ENCODE measurements at regions not wholly inside any gene's neighbourhood (a gene's known extent, or its start where the extent isn't known, plus 50 kb on each side); places are given as distances from the start of the nearest gene placed in this dataset.

DNA sequence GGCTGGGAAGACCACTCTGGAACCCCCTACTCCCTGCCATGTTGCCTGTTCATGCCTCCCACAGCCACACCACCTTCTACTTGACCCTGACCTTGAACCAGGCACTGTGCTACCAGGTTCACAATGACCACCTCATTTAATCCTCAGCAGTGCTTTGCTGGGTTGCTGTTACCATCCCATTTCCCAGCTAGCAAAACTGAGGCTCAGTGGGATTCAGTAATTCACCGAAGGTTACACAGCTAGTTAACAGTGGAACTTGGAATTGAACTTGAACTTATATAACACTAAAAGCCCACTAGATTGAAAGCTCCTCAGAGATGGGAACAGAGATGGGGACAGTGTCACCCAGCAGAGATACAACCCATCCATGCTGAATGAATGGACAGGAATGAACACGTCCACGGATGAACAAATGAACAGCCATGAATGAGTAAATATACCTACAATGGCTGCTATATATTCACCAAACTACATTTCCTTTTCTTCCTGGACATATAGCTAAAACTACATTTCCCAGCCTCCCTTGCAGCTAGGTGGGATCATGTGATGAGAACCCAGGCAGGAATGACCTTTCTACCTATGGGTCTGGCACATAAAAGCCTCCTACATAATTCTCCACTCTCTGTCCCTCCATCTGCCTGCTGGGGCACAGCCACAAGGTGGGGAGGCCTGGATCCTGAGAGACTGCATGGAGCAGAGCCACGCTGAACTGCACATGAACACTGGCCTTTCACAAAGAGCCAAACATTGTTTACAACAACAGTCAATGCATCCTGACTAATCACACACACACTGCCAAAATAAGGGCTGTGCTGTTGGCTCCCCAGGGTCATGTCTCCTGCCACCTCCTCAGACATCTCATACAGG lies 94.8 kb downstream of the RMI2 start:
- no peak for DNase-seq (ENCODE audit: low spot score in 2 of 2)
- FAIRE-seq: no peak

DNA sequence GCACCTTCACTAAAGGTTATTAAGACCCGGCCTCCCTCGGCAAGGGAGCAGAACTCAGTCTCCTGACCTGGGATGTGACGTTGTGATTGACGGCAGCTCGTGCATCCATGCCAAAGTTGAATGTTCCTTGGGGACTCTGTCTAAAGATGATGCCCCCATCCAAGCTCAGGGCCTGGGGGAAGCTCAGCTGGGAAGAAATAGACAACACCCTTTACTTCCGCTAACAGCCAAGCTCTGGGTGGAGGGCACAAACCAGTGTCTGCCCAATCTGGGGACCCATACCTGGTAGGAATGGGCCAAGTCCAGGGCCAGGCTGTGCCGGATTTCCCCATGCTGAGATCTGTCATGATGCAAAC lies 95.4 kb downstream of the RMI2 start:
- FAIRE-seq: no peak
- no peak for DNase-seq (ENCODE audit: low spot score in 2 of 2)

DNA sequence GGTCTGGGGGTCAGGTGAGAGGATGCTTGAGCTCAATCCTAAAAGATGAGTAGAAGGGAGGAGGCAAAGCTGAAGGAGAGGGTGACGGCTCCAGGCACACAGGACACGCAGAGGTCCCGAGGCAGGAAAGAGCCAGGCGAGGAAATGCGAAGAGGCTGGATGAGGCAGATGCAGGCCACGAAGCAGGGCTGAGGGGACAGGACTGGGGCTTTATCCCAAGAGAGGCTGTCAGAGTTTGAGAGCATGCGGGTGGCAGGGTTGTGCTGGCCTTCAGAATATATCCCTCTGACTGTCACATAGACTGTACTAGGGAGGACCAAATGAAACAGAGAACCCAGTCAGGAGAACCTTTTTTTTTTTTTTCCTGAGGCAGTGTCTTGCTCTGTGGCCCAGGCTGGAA lies 100.2 kb downstream of the RMI2 start:
- no peak for DNase-seq (ENCODE audit: low spot score in 2 of 2)
- FAIRE-seq: no peak

DNA sequence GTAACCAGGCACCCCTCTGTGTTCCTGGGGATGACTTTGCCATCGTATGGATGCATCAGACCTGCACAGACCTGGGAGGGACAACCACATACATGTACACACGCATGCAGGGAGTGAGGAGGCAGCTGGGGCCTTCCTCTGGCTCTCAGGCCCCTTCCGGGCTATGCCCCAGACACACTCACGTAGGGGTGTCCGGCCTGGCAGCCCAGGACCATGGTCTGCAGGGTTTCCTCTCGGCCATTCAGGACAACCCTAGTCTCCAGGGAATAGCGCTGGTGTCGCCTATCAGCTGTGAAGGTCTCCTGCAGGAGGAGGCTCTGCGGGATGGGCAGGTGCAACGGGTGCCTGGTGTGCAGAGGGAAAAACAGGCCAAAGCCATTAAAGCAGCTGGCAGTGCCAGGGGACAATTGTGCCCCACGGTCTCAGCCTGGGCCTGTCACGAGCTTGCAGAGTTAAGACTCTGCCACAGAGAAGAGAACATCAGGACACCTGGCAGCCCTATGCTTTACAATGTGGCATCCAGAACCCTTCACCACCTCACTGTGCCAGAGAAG lies 101.4 kb downstream of the RMI2 start:
- no peak for DNase-seq (ENCODE audit: low spot score in 2 of 2)
- FAIRE-seq: no peak

DNA sequence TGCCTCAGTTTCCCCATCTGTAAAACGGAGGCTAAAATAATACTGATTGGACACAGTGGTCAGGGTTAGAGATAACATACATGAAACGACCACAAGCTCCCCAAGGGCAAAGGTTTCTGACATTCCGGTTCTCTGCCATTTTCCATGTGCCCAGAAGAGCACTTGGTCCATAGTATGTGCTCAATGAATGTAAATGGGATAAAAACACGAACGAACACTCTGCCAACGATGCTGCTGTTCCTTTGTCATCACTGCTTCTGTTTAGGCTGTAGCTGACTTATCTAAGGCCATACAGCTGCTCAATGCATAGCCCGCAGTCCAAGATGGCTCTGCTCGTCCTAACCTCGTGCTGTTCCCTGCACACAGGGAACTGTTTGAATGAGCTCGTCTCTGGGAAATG lies 102.0 kb downstream of the RMI2 start:
- DNase-seq (ENCODE audit: low spot score in 2 of 2) (no peak), FAIRE-seq (no peak)

DNA sequence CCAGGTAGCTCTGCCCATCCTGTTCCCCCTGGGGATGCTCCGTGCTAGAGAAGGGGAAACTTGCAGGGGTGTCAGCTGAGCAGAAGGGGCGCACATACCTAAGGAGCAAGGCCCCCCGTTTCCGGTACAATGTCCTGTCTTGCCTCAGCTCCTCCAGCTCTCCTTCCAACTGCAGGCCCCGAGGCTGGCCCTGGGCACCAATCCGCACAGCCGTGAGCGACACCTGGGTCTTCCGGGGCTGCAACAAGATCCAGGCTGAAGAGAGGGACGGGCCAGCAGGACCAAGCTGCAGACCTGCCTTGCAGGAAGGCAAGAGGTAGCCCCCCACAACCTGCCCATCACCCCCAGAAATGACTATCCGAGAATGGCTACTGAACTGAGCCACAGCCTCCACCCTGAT lies 102.6 kb downstream of the RMI2 start:
- FAIRE-seq: no peak
- no peak for DNase-seq (ENCODE audit: low spot score in 2 of 2)

DNA sequence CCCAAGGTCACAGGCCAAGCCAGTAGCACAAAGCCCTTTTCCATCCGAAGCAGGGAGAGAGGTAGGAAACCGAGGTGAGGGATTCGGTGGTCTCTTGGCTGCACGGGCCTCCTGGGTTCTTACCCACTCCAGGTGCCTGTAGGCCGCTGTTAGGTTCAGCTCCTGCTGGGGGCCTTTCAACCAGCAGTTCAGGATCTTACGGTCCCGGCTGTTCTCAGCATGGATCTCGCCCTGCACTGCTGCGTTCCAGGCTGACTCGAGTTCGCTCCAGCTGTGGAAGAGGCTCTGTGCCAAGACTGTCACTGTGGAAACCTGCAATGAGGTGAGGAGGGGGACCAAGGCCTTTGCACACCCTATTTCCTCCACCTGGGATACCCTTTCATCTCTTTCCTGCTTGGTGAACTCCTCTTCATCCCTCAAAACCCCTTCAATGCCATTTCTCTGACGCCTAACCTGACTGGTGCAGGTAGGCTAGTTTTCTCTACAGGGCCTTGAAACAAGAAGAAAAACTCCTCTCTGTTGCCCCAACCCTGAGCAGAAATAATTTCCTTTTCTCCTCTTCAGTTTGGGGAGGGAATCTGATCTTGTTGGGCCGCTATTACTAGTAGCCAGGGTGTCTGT lies 103.6 kb downstream of the RMI2 start:
- DNase-seq (ENCODE audit: low spot score in 2 of 2) (no peak), FAIRE-seq (no peak)

DNA sequence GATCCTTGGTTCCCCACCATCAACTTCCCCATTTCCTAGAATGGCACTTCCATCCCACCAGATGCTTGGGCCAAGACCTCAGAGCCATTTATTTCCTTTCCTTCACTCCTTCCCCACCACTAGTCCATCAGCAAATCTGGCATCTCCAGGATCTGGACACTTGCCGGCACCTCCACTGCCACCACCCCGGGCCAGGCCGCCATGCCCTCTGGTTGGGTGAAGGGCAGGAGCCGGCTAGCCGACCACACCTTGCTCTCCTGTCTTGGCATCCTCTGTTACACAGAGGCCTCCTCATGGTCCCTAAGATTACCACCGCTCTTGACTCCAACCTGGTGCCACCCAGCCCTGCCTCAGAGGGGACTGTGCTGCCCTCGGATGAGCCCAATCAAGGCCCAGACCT lies 104.5 kb downstream of the RMI2 start:
- FAIRE-seq (no peak), DNase-seq (ENCODE audit: low spot score in 2 of 2) (no peak)

DNA sequence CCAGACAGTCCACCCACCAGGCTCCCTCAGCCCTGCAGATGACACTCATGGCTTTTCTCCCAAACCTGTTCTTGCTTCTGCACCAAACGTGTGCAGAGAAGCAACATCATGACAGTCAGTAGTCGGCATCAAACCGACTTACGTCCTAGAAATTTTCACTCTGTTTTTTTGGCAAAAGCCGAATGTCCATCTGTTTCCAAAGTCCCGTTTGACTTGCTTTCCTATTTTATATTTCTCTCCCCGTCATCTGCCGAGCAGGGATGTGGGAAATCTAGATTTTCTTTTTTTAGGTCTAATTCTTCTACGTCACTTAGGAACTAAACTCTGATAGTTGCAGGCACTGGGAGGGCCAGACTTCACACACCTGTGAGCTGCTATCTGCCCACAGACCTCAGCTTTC lies 104.9 kb downstream of the RMI2 start:
- DNase-seq (ENCODE audit: low spot score in 2 of 2): peak in 1 of 2 donors; percentile 40
- no peak for FAIRE-seq

DNA sequence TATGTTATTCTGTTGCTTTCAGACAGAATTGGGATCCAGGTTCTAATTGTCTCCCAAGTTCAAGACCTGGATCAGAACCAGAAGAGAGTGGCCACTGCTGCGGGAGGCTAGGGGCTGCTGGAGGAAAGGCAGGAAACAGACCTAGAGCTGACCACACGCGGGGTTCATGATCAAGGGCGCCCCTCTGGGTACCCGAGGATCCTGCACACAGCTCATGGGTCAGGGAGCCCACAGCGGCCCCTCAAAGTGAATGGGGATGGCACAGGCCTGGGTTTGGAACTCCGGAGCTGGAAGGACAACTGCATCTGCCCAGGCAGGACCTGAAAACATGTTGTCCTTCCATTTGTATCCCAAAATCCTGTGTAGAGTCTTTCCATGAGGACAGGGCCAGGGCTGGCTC lies 107.0 kb downstream of the RMI2 start:
- DNase-seq (ENCODE audit: low spot score in 2 of 2) (no peak), FAIRE-seq (no peak)

DNA sequence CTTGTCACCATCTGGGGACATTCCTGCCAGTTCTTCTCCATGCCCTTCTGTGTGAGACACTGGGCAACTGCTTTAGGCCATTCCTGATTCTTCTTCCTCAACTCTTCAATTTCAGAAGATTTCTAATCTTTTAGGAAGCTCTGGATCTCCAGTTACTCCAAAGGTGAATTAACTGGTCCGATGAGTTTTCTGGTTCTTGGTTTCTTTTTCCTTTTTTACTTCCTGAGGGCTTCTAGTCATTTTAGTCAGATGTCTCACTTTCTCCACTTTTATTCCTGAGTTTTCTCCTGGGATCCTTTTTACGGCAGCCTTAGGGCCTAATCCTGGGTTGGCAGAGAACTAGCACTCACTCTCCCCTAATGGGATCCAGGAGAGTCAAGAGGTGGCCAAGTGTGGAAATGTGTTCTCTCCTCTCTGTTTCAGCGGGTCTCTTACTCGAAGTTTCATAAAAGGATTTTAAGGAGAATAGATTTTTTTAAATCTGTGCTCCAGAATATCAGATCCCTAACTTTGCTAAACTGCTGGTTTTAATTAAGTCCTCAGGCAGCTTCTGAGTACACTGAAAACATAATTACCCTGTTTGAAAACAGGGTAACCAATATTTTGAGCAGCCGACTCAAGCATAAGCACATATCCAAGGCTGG lies 107.6 kb downstream of the RMI2 start:
- no peak for FAIRE-seq
- no peak for DNase-seq (ENCODE audit: low spot score in 2 of 2)

DNA sequence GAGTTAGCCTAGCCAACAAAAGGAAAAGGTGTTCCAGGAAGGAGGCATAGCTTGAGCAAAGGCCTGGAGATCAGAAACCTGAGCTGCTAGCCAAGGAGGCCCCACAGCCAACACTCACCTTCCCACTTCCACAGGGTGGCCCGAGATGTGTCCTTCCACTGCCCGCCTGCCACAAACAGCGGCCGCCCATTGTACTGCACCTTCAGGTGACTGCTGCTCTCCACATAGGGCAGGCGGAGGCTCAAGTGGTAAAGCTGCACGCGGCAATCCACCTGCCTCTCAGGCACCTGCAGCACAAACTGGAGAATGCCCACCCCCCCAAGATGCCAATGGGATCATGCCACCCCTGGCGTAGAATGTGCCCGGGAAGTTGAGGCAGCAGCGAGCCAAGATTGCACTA lies 111.5 kb downstream of the RMI2 start:
- FAIRE-seq: no peak

DNA sequence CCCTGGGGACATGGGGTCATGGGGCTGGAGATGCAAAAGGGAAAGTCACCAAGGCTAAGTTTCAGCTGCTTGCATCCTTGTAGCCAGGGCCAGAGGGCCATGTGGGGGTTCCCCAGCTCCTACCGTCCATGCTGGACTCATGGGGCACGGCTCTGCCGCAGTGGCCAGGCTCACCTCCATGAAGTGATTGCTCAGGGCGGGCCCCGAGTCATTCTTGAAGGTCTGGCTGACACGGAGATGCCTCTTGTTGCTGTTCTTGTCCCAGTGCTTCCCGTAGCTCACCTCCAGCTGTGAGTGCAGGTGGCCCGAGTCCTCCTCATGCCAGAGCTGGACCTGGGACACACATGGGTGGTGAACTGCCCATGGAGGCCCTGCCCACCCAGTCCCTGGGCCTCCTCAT lies 114.5 kb downstream of the RMI2 start:
- DNase-seq (ENCODE audit: low spot score in 2 of 2) (no peak), FAIRE-seq (no peak)

More for the DNA sequence above, 111.5 kb downstream of the RMI2 start:
- DNase-seq (ENCODE audit: low spot score in 2 of 2): no peak

DNA sequence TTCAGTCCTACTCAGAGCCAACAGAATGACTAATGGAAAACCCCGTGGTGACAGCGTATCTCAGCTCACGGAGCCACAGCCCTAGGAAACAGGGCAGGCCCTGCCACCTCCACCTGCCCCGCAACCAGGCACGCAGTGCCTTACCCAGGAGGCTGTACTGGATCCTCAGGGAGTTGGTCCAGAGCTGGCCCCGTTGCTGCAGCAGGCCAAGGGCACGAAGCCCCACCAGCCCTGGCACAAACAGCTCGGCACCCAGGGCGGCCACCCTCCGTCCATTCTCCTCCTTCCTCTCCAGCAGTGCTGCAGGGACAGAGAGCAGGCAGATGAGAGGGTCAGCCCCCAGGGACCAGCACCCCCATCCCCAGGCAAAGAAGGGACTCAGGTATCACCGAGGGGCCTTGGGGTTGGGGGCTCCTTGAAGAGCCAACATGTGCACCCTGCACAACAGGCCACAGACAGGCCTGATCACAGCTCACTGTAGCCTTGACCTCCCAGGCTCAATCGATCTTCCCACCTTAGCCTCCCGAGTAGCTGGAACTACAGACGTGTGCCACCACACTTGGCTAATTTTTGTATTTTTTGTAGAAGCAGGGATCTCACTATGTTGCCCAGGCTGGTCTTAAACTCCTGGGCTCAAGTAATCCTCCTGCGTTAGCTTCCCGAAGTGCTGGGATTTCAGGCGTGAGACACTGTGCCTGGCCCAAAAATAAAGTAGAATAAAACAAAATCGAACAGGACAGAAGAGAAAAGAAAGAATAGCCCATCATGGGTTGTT lies 115.7 kb downstream of the RMI2 start:
- DNase-seq (ENCODE audit: low spot score in 2 of 2): no peak

DNA sequence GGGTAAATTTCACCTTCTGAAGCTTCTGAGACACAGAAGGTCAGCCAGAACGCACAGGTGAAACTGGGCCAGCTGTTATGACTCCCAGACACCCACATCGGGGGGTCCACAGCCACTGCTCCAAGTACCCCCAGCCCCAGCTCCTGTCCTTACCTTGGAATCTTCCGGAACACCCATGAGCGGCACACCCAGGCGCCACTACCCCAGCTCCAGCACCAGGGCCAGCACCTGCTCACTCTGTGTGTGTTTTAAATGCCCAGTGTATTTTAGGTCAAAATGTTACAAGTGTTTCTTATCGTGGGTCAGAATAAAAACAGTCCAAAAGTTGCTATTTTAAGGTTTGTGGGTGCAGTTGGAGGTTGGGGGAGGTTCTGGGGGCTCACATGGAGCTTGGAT lies 116.3 kb downstream of the RMI2 start:
- DNase-seq (ENCODE audit: low spot score in 2 of 2) (no peak), FAIRE-seq (no peak)

More for the DNA sequence above, 115.7 kb downstream of the RMI2 start:
- no peak for FAIRE-seq

DNA sequence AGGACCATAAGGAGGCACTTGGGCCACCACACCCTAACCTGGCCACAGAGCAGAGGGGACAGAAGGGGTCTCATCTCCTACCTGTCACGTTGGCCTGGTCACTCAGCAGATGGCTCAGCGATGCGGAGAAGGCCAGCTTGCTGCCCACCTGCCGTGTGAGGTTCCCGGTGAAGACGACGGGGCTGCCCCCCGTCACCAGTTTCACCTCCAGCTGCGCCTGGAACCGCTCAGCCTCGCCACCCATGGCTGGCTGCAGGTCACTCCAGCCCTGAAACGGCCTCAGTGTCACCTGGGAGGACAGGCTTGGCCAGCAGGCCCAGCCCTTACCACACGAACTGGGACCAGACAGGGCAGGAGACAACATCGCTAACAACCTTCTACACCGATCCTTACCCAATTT lies 116.8 kb downstream of the RMI2 start:
- FAIRE-seq (no peak), DNase-seq (ENCODE audit: low spot score in 2 of 2) (no peak)

DNA sequence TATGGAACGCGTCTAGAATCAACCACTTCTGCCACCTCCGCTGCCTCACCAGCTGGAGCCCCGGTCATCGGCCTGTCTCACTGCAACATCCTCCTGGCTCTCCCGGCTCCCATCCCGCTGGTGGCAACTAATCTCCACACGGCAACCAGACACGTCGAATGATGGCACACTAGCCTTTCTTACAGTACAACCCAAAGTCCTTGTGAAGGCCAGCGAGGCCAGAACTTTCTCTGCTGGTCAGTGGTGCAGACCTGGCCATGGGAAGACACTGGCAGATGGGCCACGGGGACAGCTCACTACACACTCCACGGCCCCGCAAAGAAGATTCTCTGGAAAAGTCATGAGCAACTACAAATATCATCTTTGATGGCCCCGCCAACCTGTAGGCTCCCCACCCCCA lies 117.6 kb downstream of the RMI2 start:
- FAIRE-seq: no peak

DNA sequence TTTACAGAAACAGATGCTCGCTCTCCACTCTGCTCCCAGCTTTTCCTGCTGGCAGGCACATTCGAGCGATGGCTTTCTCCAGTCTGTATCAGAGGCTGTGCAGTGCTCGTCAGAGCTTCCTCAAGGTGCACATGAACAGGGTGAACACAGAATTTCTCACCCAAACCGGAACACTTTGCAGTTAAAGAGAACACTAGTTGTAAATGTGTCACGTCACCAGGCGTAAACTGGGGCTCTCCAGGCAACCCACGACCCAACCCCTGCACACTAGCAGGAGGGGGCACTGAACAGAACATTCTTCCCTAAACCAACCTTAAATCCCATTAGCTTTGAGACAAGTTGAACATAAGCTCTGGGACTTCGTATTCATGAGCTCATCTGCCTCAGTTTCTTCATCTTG lies 119.0 kb downstream of the RMI2 start:
- FAIRE-seq (no peak), DNase-seq (ENCODE audit: low spot score in 2 of 2) (no peak)

More for the DNA sequence above, 117.6 kb downstream of the RMI2 start:
- no peak for DNase-seq (ENCODE audit: low spot score in 2 of 2)

DNA sequence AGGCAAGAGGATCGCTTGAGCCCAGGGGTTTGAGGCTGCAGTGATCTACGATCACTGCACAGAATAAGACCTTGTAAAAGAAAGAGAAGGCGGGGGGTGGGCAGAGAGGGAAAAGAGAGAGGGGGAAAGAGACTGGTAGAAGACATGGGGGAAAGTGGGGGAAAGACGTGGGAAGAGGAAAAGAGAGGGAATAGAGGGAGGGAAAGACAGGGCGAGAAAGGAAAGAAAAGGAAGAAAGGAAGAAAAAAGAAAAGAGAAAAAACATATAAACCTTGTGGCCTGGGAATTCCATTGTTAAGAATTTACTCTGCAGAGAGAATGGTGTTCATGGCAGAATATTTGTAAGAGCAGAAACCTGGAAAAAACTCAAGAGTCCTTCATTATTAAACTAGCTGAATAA lies 120.4 kb downstream of the RMI2 start:
- FAIRE-seq (no peak), DNase-seq (ENCODE audit: low spot score in 2 of 2) (no peak)

DNA sequence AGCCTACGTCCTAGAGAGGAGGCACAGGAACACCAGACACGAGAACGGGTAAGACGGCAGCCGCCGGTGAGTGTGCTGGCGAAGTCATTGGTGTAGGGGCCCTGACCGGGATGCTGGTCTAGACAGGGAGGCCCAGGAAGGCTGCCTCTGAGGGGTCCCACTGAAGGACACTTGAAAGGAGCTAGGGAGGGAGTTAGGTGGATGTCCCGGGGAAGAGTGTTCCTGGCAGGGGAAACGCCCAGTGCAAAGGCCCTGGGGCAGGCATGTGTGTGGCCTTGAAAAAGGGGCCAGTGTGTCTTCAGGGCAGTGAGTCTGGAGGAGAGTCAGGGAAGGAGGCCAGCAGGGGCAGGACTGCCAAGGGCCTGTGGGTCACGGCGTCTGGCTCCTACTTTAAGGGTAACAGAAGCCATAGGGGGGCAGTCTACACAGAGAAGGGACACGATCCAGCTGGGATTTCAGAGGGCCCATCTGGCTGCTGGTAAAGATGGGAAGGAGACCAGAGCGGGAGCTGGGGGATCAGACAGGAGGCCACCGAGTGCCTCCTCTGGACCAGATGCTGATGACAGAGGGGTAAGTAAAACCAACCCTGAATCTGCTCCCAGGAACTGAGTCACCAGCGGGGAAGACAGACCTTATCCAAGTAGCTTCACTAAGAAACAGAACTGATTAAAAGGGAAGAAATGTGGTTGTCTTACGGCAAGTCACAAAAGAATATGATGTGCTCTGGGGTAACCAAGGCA lies 115.9 kb downstream of the LITAF start:
- DNase-seq (ENCODE audit: low spot score in 2 of 2) (no peak), FAIRE-seq (no peak)
